ENCODE measurements at regions not wholly inside any gene's neighbourhood (a gene's known extent, or its start where the extent isn't known, plus 50 kb on each side); places are given as distances from the start of the nearest gene placed in this dataset.

DNA sequence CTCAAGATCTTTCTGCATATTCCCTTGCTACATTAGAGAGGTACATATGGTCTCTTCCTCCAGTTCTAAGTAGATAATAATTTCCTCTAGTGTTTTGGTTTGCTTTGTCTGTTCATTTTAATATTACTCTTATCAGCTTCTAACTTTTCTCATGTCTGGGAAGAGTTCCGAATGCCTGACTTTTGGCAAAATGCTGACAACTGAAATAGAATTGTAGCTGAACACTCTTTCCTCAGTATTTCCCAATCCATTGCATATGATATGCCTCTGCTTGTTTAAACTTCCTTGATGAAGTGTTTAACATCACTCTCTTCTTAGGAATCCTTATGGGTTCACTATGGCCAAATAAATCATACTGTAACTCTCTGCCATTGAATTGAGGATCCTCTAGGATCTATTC, 1510.1 kb downstream of the MRPL39 start:
- no peak overlapping the region for H3K9ac ChIP-seq (ENCODE audit: control insufficient read depth, extremely low read depth, insufficient read depth, low read length)
- TF ChIP-seq CTCF (optimal IDR thresholded peaks at IDR 0.05 in 1 of 3, IDR thresholded peaks at IDR 0.05 in 1 of 3, conservative IDR thresholded peaks at IDR 0.05 in 1 of 3; ENCODE audit: extremely low read depth in 1 of 3, insufficient read depth in 2 of 3, low read length in 3 of 3), result no peak
- no peak for TF ChIP-seq EZH2 (IDR thresholded peaks at IDR 0.05; ENCODE audit: low read length)
- dilution Hi-C loops (cut with MboI; ENCODE audit: extremely low pct_ligation_motif_present, low sequenced_read_pairs), result no loop called here
- FAIRE-seq, result no peak
- no peaks in the 10 kb centered on the region for H3K9me1 ChIP-seq (ENCODE audit: control insufficient read depth, extremely low read depth, insufficient read depth, low read length)
- no peaks in the 10 kb centered on the region for H4K20me1 ChIP-seq (ENCODE audit: control insufficient read depth, extremely low read depth, insufficient read depth, low read length)
- H3K79me2 ChIP-seq (ENCODE audit: control insufficient read depth, insufficient read depth, low read length), result no peaks in the 10 kb centered on the region
- DNase-seq (ENCODE audit: low read depth, low spot score), result no peak
- no peak overlapping the region for H3K4me2 ChIP-seq (ENCODE audit: control insufficient read depth, extremely low read depth, insufficient read depth, low read depth, low read length)
- no peak overlapping the region for H2AFZ ChIP-seq (ENCODE audit: control insufficient read depth, low read length)
- no peaks in the 10 kb centered on the region for H3K27me3 ChIP-seq (ENCODE audit: control insufficient read depth, extremely low read depth, insufficient read depth, low read length)
- H3K36me3 ChIP-seq (ENCODE audit: control insufficient read depth in 2 of 2, extremely low read depth in 1 of 2, insufficient read depth in 2 of 2, low read length in 2 of 2), result no peaks in the 10 kb centered on the region
- H3K4me1 ChIP-seq (ENCODE audit: control insufficient read depth, extremely low read depth, insufficient read depth, low read length), result no peaks in the 10 kb centered on the region
- no peak overlapping the region for H3K4me3 ChIP-seq (ENCODE audit: control insufficient read depth in 2 of 3, extremely low read depth in 1 of 3, insufficient read depth in 2 of 3, low read depth in 1 of 3, low read length in 3 of 3)
- peaks cover 2% of the 10 kb centered on the region for H3K9me3 ChIP-seq (ENCODE audit: control insufficient read depth, low read depth, low read length)
- no peak overlapping the region for H3K27ac ChIP-seq (ENCODE audit: control insufficient read depth, insufficient read depth, low read length)

- H3K9me3 ChIP-seq (ENCODE audit: control insufficient read depth, low read depth, low read length), result peaks cover 2% of the 10 kb centered on the region
- no peak overlapping the region for H3K27ac ChIP-seq (ENCODE audit: control insufficient read depth, insufficient read depth, low read length)
- DNase-seq (ENCODE audit: low read depth, low spot score) (no peak), FAIRE-seq (no peak)
- H3K4me1 ChIP-seq (ENCODE audit: control insufficient read depth, extremely low read depth, insufficient read depth, low read length), result no peaks in the 10 kb centered on the region
- H3K79me2 ChIP-seq (ENCODE audit: control insufficient read depth, insufficient read depth, low read length), result no peaks in the 10 kb centered on the region
- H4K20me1 ChIP-seq (ENCODE audit: control insufficient read depth, extremely low read depth, insufficient read depth, low read length), result no peaks in the 10 kb centered on the region
- H3K27me3 ChIP-seq (ENCODE audit: control insufficient read depth, extremely low read depth, insufficient read depth, low read length), result no peaks in the 10 kb centered on the region
- no peak for TF ChIP-seq CTCF (optimal IDR thresholded peaks at IDR 0.05 in 1 of 3, IDR thresholded peaks at IDR 0.05 in 1 of 3, conservative IDR thresholded peaks at IDR 0.05 in 1 of 3; ENCODE audit: extremely low read depth in 1 of 3, insufficient read depth in 2 of 3, low read length in 3 of 3)
- TF ChIP-seq EZH2 (IDR thresholded peaks at IDR 0.05; ENCODE audit: low read length), result no peak
- H3K9me1 ChIP-seq (ENCODE audit: control insufficient read depth, extremely low read depth, insufficient read depth, low read length), result no peaks in the 10 kb centered on the region
- no peaks in the 10 kb centered on the region for H3K36me3 ChIP-seq (ENCODE audit: control insufficient read depth in 2 of 2, extremely low read depth in 1 of 2, insufficient read depth in 2 of 2, low read length in 2 of 2)
- no peak overlapping the region for H3K4me2 ChIP-seq (ENCODE audit: control insufficient read depth, extremely low read depth, insufficient read depth, low read depth, low read length)
- no peak overlapping the region for H3K4me3 ChIP-seq (ENCODE audit: control insufficient read depth in 2 of 3, extremely low read depth in 1 of 3, insufficient read depth in 2 of 3, low read depth in 1 of 3, low read length in 3 of 3)
- no peak overlapping the region for H2AFZ ChIP-seq (ENCODE audit: control insufficient read depth, low read length)
- dilution Hi-C loops (cut with MboI; ENCODE audit: extremely low pct_ligation_motif_present, low sequenced_read_pairs), result no loop called here
- no peak overlapping the region for H3K9ac ChIP-seq (ENCODE audit: control insufficient read depth, extremely low read depth, insufficient read depth, low read length)
These were observed 1510.6 kb downstream of the MRPL39 start for GRCh38 chr21:24096651-24097050.

All from keratinocyte (primary cell).